AG09319 (cell line): ENCODE measurements at regions not wholly inside any gene's neighbourhood (a gene's known extent, or its start where the extent isn't known, plus 50 kb on each side); places are given as distances from the start of the nearest gene placed in this dataset.

Experiments used
- DNase-seq: peaks from one replicate; pipeline ENCODE4 v3.0.0-alpha.2; 2010; ENCODE audit warnings: low read depth; ENCODE audit errors: extremely low read depth
- CTCF ChIP-seq: IDR thresholded peaks from 2 replicates; pipeline ENCODE4 v1.5.1; 2011; ENCODE audit warnings: low read depth, mild to moderate bottlenecking, inconsistent platforms, low read length, moderate library complexity

GRCh38 chr5:142445266-142445665 lies 120.4 kb upstream of the SPRY4 start:
- DNase-seq = no peak
- no peak for TF ChIP-seq CTCF

- DNase-seq = no peak
- TF ChIP-seq CTCF = peak; percentile 6
Observed at GRCh38 chr5:142441616-142442015, 116.8 kb upstream of the SPRY4 start.

DNA sequence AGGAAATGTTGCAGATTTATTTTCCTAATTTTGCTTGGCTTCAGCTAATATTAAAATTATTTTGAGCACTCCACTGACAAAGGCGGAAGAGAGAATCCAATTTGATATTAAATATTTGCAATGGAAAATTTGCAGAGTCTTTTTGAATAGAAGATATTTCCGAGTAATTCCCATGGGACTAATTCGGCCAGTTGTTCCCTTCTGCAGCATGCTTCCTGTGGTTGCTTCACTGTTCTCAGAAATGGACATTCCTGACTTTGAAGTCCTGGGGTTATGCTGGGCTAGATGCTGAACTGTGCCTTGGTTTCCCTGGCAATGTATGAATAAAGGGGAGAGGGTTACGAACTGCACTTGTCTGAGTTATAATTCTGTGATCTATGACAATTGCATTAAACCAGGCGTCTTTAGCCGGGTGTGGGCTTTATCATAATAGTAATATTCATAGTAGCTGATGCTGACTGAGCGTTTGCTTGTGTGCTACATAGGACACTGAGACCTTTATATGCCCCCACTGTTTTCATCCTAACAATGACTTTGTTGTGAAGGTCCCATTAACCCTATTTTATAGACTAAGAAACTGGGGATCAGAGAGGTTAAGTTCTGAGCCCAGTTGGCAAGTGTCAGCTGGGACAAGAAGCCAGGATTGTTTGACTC lies 114.5 kb upstream of the SPRY4 start:
- DNase-seq = no peak
- TF ChIP-seq CTCF = no peak

DNA sequence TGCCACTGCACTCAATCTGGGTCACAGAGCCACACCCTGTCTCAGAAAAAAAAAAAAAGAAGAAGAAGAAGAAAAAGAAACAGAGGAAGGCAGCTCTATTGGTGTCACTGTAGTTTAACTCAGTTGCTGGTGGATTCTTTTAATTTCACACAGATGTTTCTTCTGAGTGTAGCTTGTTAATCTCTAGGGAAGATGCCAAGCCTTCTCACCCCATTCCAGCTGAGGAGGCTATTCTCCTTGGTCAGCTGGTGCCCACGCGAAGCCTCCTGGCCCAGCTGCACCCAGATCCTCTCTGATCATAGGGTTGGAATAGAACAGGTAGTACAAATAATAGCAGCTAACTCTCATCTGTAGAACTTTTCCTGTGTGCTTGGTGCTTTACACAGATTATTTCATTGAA lies 113.8 kb upstream of the SPRY4 start:
- TF ChIP-seq CTCF = no peak
- DNase-seq = no peak

DNA sequence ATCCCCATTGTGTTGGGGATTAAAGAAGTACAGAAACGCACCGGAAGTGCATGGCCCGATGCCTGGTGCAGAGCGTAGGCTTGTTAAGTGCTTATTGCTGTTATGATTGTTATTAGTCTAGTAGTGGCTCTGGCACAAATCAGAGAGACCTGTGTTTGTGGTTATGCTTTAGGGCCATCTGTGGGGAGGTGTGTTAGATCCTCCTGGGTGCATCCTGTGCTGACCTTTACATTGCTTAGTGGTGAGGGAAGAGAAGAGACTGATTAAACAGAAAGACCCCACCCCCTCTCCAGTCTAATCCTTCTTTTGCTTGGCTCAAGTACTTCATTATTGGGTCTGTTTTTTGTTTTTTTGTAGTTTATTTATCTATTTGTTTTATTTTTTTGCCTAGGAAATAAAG lies 112.7 kb upstream of the SPRY4 start:
- DNase-seq = no peak
- TF ChIP-seq CTCF = no peak

- no peak for DNase-seq
- TF ChIP-seq CTCF = no peak
Observed at GRCh38 chr5:142435410-142436115, 110.7 kb upstream of the SPRY4 start.

GRCh38 chr5:142434322-142434612 lies 109.4 kb upstream of the SPRY4 start:
- DNase-seq = no peak
- TF ChIP-seq CTCF = no peak
